HUES64 (cell line): ENCODE measurements at regions not wholly inside any gene's neighbourhood (a gene's known extent, or its start where the extent isn't known, plus 50 kb on each side); places are given as distances from the start of the nearest gene placed in this dataset.

ENCODE experiments used
- H3K27ac ChIP-seq: 2 replicates; pipeline ENCODE4 v1.7.0; 2013; ENCODE audit warnings: low read depth, low read length, inconsistent platforms
- H3K27me3 ChIP-seq: 2 replicates; pipeline ENCODE4 v1.6.1; 2013; ENCODE audit warnings: mild to moderate bottlenecking, low read length; ENCODE audit not compliant: insufficient read depth
- H3K36me3 ChIP-seq: 2 replicates; pipeline ENCODE4 v1.6.1; 2013; ENCODE audit warnings: mild to moderate bottlenecking, low read length; ENCODE audit not compliant: insufficient read depth
- H3K4me1 ChIP-seq: 2 replicates; pipeline ENCODE4 v1.6.1; 2013; ENCODE audit warnings: mild to moderate bottlenecking, low read length, moderate library complexity; ENCODE audit not compliant: insufficient read depth
- H3K4me3 ChIP-seq: 2 replicates; pipeline ENCODE4 v1.5.1; 2013; ENCODE audit warnings: mild to moderate bottlenecking, low read length, moderate library complexity
- H3K9ac ChIP-seq: 2 replicates; pipeline ENCODE4 v1.6.1; 2013; ENCODE audit warnings: mild to moderate bottlenecking, low read depth, low read length
- H3K9me3 ChIP-seq: 2 replicates; pipeline ENCODE4 v1.6.1; 2013; ENCODE audit warnings: low read depth, low read length; ENCODE audit not compliant: insufficient read depth
- WGBS: fragments of 150-250, 120-280 bp; methylation state at CpG from one replicate; pipeline ENCODE4 v1.1.7; 2013; ENCODE audit warnings: missing lambda C conversion rate; 5-methylcytosine and 5-hydroxymethylcytosine counted together

DNA sequence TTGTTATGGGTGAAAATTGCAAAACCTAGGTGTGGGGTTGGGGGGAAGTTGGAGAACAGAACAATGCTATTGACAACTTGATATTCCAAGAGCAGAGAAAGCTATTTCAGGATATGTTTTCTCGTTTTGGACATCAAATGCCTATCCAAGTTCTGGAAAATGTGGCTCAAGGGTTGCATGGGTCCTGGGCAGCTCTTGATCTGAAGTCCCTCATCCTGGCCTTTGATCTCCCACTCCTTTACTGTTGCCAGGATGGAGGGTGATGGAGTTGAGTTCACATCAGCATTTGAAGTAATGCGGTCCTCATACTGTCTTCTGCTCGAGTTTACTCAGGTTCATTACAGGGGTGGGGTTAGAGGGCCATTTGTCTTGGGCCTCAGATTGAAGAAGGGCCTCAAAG is 76.9 kb upstream of the RPS23 start:
- Histone ChIP-seq H3K9me3 (no peaks in the 10 kb centered on the region), H3K9ac (no peak overlapping the region), H3K27me3 (no peaks in the 10 kb centered on the region), H3K27ac (no peak overlapping the region), H3K36me3 (no peaks in the 10 kb centered on the region), H3K4me1 (peaks cover 5% of the 10 kb centered on the region; the same call in 1 of the 2 replicates), H3K4me3 (no peak overlapping the region)
- WGBS, result 89% methylated on average over 3 of the region's 3 CpGs

GRCh38 chr5:82354543-82354942 is 76.4 kb upstream of the RPS23 start:
- Histone ChIP-seq H3K36me3 (no peaks in the 10 kb centered on the region), H3K4me1 (no peaks in the 10 kb centered on the region), H3K27me3 (no peaks in the 10 kb centered on the region), H3K9me3 (no peaks in the 10 kb centered on the region), H3K4me3 (no peak overlapping the region), H3K9ac (no peak overlapping the region), H3K27ac (no peak overlapping the region)
- WGBS, result 91% methylated on average over 2 of the region's 2 CpGs

DNA sequence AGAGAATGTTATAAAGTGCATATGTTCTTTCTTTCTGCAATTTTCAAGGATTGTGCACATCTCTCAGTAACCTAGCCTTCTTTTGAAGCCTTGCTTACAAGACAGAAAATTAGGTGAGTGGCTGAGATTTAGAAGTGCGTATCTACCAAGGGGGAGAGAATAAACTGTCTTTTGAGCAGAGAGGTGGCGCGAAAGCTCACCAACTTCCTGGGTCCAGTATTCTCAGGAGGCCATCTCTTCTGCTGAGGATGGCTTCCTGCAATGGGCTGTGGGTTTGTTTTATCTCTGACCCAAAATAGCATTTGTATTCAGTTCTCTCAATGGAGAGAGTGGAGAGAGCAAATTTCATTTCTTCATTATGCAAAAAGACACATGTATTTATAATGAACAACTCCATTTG is 75.4 kb upstream of the RPS23 start:
- Histone ChIP-seq H3K27ac (no peak overlapping the region), H3K9ac (no peak overlapping the region), H3K27me3 (no peaks in the 10 kb centered on the region), H3K36me3 (no peaks in the 10 kb centered on the region), H3K4me1 (no peaks in the 10 kb centered on the region), H3K9me3 (no peaks in the 10 kb centered on the region), H3K4me3 (no peak overlapping the region)
- 96% methylated on average over 3 of the region's 3 CpGs for WGBS

DNA sequence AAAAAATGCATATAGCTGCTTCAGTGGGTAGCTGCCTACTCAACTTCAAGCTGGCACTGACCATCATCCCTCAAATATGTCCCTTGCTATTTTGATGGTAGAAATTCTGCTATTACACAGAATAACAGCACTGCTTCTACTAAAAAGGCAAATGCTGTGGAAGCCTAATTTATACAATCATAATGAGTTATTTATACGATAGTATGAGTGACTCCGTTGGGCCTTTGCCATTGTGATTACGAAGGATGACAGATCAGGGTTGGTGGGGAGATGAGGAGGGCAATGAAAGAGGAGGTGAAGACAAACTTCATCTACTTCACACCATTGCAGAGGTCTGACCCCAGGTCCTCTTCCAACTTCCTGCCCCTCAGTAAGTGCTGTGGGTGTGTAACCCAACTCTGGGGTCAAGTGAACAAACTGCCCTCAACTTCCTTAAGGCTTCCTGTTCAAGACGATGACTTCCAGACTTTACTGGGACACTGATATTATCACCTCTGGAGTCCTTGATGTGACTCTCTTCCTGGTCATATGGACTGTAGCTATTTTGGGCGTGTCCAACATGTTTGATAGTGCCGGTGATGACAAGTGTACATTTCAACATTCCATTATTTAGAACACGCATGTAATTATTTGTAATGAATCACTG is 74.1 kb upstream of the RPS23 start:
- no peak overlapping the region for H3K4me3 ChIP-seq
- peaks cover 6% of the 10 kb centered on the region; the same call in 1 of the 2 replicates for H3K4me1 ChIP-seq
- H3K27me3 ChIP-seq, result no peaks in the 10 kb centered on the region
- H3K9me3 ChIP-seq, result no peaks in the 10 kb centered on the region
- no peak overlapping the region for H3K9ac ChIP-seq
- WGBS, result 88% methylated on average over 6 of the region's 7 CpGs
- no peak overlapping the region for H3K27ac ChIP-seq
- H3K36me3 ChIP-seq, result no peaks in the 10 kb centered on the region

DNA sequence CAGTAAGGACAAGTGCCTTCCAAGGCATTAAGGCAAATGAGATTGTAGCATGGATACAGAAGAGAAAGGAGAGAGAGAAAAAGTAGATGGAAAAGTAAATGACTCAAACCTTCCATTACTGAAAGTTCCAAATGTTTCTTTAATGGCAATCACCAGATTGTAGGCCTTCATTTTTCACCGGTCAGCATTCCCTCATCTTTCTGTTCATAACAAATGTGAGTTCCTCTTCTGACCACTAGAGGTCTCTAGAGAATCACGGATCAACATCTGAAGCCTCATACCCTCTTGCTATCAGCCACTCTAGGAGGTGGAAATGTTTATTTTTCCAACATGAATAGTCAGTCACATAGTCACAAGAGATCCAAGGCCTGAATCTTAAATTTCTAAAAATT is 73.6 kb upstream of the RPS23 start:
- Histone ChIP-seq H3K9ac (no peak overlapping the region), H3K4me1 (peaks cover 9% of the 10 kb centered on the region; the same call in 1 of the 2 replicates), H3K9me3 (no peaks in the 10 kb centered on the region), H3K36me3 (no peaks in the 10 kb centered on the region), H3K27ac (no peak overlapping the region), H3K4me3 (no peak overlapping the region), H3K27me3 (no peaks in the 10 kb centered on the region)
- 17% methylated on average over 2 of the region's 2 CpGs for WGBS

DNA sequence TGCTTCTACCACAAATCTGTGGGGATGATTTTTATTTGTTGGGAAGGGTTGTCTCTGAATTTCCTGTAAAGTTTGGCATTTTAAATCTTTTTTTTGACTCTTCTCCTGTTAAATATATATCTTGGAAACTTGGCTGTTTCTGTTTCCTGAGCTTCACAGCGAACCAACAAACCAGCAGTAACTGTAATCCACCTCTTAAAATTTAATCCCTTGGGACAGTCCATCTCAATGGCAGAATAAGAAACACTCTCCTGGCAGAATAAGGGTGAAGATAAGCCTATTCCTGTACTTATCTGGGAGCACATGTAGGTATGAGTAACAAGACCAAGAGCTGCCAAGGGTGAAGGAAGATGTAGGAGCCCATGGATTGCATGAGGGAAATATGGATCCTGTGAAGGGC is 73.1 kb upstream of the RPS23 start:
- Histone ChIP-seq H3K27ac (no peak overlapping the region), H3K4me3 (no peak overlapping the region), H3K36me3 (no peaks in the 10 kb centered on the region), H3K9ac (no peak overlapping the region), H3K9me3 (no peaks in the 10 kb centered on the region), H3K4me1 (peaks cover 9% of the 10 kb centered on the region; the same call in 1 of the 2 replicates), H3K27me3 (no peaks in the 10 kb centered on the region)
- 85% methylated on average over 1 of the region's 1 CpG for WGBS

DNA sequence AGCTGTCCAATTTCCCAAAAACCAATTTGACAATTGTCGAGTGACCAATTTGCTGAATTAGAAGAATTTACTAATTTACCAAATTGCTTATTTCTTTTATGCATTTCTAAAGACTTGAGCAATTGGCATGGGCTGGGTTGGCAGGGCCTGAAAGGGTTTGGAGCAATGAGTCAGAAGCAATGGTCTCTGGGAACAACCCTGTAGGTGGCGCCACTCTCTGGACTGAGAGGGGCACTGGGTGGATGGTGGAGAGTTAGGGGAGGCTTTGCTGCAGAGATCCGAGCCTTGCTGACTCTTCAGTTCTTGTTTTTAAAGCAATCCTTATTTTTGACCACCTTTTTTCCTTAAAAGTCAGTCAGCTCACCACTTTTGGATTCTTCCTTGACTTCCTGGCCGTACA is 71.5 kb upstream of the RPS23 start:
- WGBS, result 67% methylated on average over 4 of the region's 4 CpGs
- no peaks in the 10 kb centered on the region for H3K9me3 ChIP-seq

DNA sequence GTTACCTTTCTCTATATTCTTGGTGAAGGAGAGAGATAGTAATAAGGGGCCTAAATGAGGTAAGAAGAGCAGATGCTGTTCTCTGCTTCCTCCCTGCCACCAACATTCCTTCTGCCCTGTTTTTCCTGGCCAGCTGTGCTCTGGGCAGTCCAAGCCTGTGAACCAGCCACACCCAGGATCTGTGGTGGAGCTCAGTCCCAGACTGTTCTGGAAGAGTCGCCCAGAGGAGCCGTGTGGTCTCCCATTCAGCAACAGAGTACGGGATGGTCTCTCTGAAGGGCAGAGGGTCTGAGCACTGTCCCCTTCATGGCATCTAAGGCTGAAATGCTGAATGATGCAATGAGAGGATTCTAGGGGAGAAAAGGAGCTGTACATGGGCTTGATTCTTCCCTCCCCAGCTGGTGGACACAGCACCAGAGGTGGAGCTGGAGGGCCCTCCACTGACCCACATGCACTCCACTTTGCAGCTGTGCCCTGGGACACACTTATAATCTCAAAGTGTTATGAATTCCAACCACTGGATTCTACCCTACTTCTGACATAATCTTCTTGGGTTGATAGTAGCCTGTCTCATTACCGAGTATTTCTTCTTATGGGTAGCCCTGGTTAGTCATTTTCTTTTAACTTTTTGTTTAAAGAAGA is 70.8 kb upstream of the RPS23 start:
- H3K36me3 ChIP-seq, result no peaks in the 10 kb centered on the region

More for the DNA sequence above, 71.5 kb upstream of the RPS23 start:
- H3K36me3 ChIP-seq, result no peaks in the 10 kb centered on the region
- H3K9ac ChIP-seq, result no peak overlapping the region
- no peaks in the 10 kb centered on the region for H3K27me3 ChIP-seq
- H3K4me1 ChIP-seq, result peaks cover 9% of the 10 kb centered on the region; the same call in 1 of the 2 replicates
- no peak overlapping the region for H3K27ac ChIP-seq
- no peak overlapping the region for H3K4me3 ChIP-seq

DNA sequence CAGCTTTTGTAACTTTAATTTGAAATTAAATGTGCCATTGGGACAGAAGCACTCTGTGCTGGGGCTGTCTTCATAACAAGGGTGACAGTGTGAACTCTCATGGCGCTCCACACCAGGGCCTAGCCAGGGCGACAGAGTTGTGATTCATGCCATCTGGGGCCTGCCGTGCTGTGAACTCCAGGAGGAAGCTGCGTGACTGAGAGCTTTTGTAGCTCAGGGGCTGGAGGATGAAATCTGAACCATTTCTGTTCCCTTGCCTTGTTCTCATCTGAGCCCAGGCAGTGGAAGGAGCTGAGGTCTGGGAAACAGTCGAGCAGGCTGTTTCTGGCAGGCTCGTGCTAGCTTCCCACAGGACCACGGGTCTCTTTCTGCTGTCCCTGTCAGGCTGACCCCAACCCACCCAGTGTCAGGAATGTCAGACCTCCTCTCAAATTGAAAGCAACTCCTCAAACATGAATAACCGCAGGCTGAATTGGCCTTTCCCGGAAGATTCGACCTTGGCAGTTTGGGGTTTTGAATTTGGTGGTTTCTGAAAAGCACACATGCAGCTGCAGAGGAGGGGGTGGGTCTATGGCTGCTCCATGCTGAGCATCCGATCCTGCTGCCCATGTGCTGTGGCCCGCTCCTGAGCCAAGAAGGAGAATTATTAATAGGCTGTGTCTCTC is 69.2 kb upstream of the RPS23 start:
- Histone ChIP-seq H3K27me3 (no peaks in the 10 kb centered on the region), H3K36me3 (no peaks in the 10 kb centered on the region), H3K27ac (no peak overlapping the region), H3K4me1 (peaks cover 9% of the 10 kb centered on the region; the same call in 1 of the 2 replicates), H3K9ac (no peak overlapping the region), H3K9me3 (no peaks in the 10 kb centered on the region), H3K4me3 (no peak overlapping the region)
- 73% methylated on average over 12 of the region's 12 CpGs for WGBS

More for the DNA sequence above, 70.8 kb upstream of the RPS23 start:
- Histone ChIP-seq H3K4me3 (no peak overlapping the region), H3K27me3 (no peaks in the 10 kb centered on the region), H3K27ac (no peak overlapping the region), H3K9me3 (no peaks in the 10 kb centered on the region), H3K9ac (no peak overlapping the region), H3K4me1 (peaks cover 9% of the 10 kb centered on the region; the same call in 1 of the 2 replicates)
- 95% methylated on average over 4 of the region's 4 CpGs for WGBS

GRCh38 chr5:82346399-82347165 is 68.4 kb upstream of the RPS23 start:
- no peaks in the 10 kb centered on the region for H3K27me3 ChIP-seq
- peaks cover 9% of the 10 kb centered on the region; the same call in 1 of the 2 replicates for H3K4me1 ChIP-seq
- no peaks in the 10 kb centered on the region for H3K36me3 ChIP-seq
- no peak overlapping the region for H3K4me3 ChIP-seq
- no peak overlapping the region for H3K27ac ChIP-seq
- no peak overlapping the region for H3K9ac ChIP-seq
- 89% methylated on average over 10 of the region's 10 CpGs for WGBS
- no peaks in the 10 kb centered on the region for H3K9me3 ChIP-seq

DNA sequence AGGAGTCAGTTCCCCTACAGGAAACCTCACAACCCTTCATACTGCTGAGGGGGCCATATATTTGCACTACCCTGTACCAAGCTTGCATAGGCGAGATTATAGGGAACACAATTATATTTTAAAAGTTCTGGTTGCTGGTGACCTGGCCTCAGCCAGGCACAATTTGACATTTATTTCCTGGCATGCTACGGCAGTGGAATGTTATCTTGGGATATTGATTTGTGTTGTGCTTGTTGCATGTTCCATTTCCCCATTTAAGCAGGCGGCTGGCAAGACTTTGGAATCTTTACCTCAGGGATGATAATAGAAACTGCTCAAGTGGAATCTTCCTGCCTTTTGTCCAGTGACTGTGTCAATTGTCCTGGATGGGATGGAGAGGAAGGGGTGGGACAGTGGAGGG is 67.0 kb upstream of the RPS23 start:
- Histone ChIP-seq H3K36me3 (no peaks in the 10 kb centered on the region), H3K4me3 (no peak overlapping the region), H3K9me3 (no peaks in the 10 kb centered on the region), H3K27ac (no peak overlapping the region), H3K27me3 (no peaks in the 10 kb centered on the region), H3K4me1 (peaks cover 9% of the 10 kb centered on the region; the same call in 1 of the 2 replicates), H3K9ac (no peak overlapping the region)
- WGBS, result 91% methylated on average over 3 of the region's 3 CpGs
